Naive thymus-derived CD4-positive, alpha-beta T cell (primary cell): ENCODE measurements at regions not wholly inside any gene's neighbourhood (a gene's known extent, or its start where the extent isn't known, plus 50 kb on each side); places are given as distances from the start of the nearest gene placed in this dataset.

Source experiments
- ATAC-seq: fragments of 150-1000 bp; cut with Tn5 transposase; 2 replicates; pipeline ENCODE4 v1.10.0; 2021; ENCODE audit warnings: mild to moderate bottlenecking, moderate library complexity
- CTCF ChIA-PET: fragments of 350-600 bp; sonication (Branson Sonifier 250); formaldehyde crosslinking; loops from one replicate; lab custom pipeline; 2021; ENCODE audit warnings: antibody characterized with exemption; lab: Charles Lee
- POLR2A ChIA-PET: fragments of 350-600 bp; sonication (Branson Sonifier 250); formaldehyde crosslinking; loops from one replicate; lab custom pipeline; 2021; ENCODE audit warnings: antibody characterized with exemption, inconsistent platforms; lab: Charles Lee
- DNase-seq, 9 donors: peaks; one replicate each; pipeline versions ENCODE4 v3.0.0 to v3.0.0-alpha.2; 2020 to 2022; ENCODE audit warnings: mixed read lengths in 1 of 9
- H3K27ac ChIP-seq: one replicate; pipeline ENCODE4 v1.7.0; 2013; ENCODE audit warnings: mild to moderate bottlenecking, low read depth, low read length, moderate library complexity
- H3K27me3 ChIP-seq, 2 donors: one replicate each; pipeline ENCODE4 v1.7.0; 2013; ENCODE audit warnings: low read length in 2 of 2, mild to moderate bottlenecking in 2 of 2, moderate library complexity in 2 of 2; ENCODE audit not compliant: control insufficient read depth in 2 of 2, insufficient read depth in 2 of 2
- H3K36me3 ChIP-seq, 3 experiments: 1 replicate in 2 of 3; 2 replicates in 1 of 3; pipeline ENCODE4 v1.7.0; 2013; ENCODE audit warnings: low read length in 3 of 3, mild to moderate bottlenecking in 3 of 3, moderate library complexity in 1 of 3; ENCODE audit not compliant: insufficient read depth in 3 of 3, control insufficient read depth in 2 of 3
- H3K4me1 ChIP-seq, 2 donors: one replicate each; pipeline ENCODE4 v1.7.0; 2013; ENCODE audit warnings: low read length in 2 of 2, mild to moderate bottlenecking in 2 of 2, moderate library complexity in 1 of 2; ENCODE audit not compliant: control insufficient read depth in 2 of 2, insufficient read depth in 2 of 2
- H3K4me3 ChIP-seq: 2 replicates; pipeline ENCODE4 v1.7.0; 2013; ENCODE audit warnings: mild to moderate bottlenecking, low read length
- H3K9me3 ChIP-seq, 3 experiments: 1 replicate in 2 of 3; 2 replicates in 1 of 3; pipeline ENCODE4 v1.7.0; 2013; ENCODE audit warnings: low read length in 3 of 3; ENCODE audit not compliant: control insufficient read depth in 2 of 3
- H3K27ac Mint-ChIP-seq, 9 donors: one replicate each; pipeline ENCODE4 v1.8.0; 2020 to 2022; ENCODE audit warnings: mixed read lengths in 9 of 9, mild to moderate bottlenecking in 8 of 9, moderate library complexity in 5 of 9, inconsistent platforms in 2 of 9
- H3K27me3 Mint-ChIP-seq, 5 donors: one replicate each; pipeline ENCODE4 v1.8.0; 2021 to 2022; ENCODE audit warnings: mixed read lengths in 5 of 5, mild to moderate bottlenecking in 1 of 5
- H3K36me3 Mint-ChIP-seq, 5 donors: one replicate each; pipeline ENCODE4 v1.8.0; 2020 to 2022; ENCODE audit warnings: mixed read lengths in 5 of 5, mild to moderate bottlenecking in 3 of 5, inconsistent platforms in 1 of 5
- H3K4me1 Mint-ChIP-seq, 7 donors: one replicate each; pipeline ENCODE4 v1.8.0; 2020 to 2022; ENCODE audit warnings: mixed read lengths in 7 of 7, mild to moderate bottlenecking in 3 of 7, inconsistent platforms in 1 of 7
- H3K4me3 Mint-ChIP-seq, 10 donors: one replicate each; pipeline ENCODE4 v1.8.0; 2020 to 2022; ENCODE audit warnings: mild to moderate bottlenecking in 10 of 10, mixed read lengths in 10 of 10, moderate library complexity in 6 of 10, inconsistent platforms in 2 of 10
- H3K9me3 Mint-ChIP-seq, 11 donors: one replicate each; pipeline ENCODE4 v1.8.0; 2020 to 2022; ENCODE audit warnings: mixed read lengths in 11 of 11, mild to moderate bottlenecking in 4 of 11, inconsistent platforms in 1 of 11, moderate library complexity in 1 of 11
- intact Hi-C, 2 donors: fragments of 100-400 bp; cut with micrococcal nuclease; formaldehyde crosslinking; loops; one replicate each; pipeline ENCODE4 v1.15.1; 2023

GRCh38 chr9:2465516-2465915 is 156.1 kb upstream of the VLDLR start:
- peaks cover 0 to 14% (median 2%) of the 10 kb centered on the region in 11 donors for H3K9me3 Mint-ChIP-seq
- no peak for DNase-seq
- H3K4me3 ChIP-seq = no peak overlapping the region
- intact Hi-C loops = no loop called here
- H3K27me3 Mint-ChIP-seq = peaks cover 3 to 44% (median 26%) of the 10 kb centered on the region in 5 donors
- no peaks in the 10 kb centered on the region for H3K36me3 ChIP-seq
- H3K4me3 Mint-ChIP-seq = no peak overlapping the region
- peaks cover 0 to 4% of the 10 kb centered on the region in 2 donors for H3K27me3 ChIP-seq
- ChIA-PET CTCF (no interaction called here), POLR2A (no interaction called here)
- H3K4me1 Mint-ChIP-seq = no peaks in the 10 kb centered on the region
- no peaks in the 10 kb centered on the region for H3K4me1 ChIP-seq
- H3K27ac Mint-ChIP-seq = no peak overlapping the region
- H3K27ac ChIP-seq = no peak overlapping the region
- no peaks in the 10 kb centered on the region for H3K9me3 ChIP-seq
- no peak for ATAC-seq
- peaks cover 0 to 5% (median 0%) of the 10 kb centered on the region in 5 donors for H3K36me3 Mint-ChIP-seq

GRCh38 chr9:2465921-2466460 is 155.6 kb upstream of the VLDLR start:
- Histone ChIP-seq H3K4me1 (no peaks in the 10 kb centered on the region), H3K27ac (no peak overlapping the region), H3K4me3 (no peak overlapping the region), H3K27me3 (peaks cover 0 to 4% of the 10 kb centered on the region in 2 donors), H3K9me3 (no peaks in the 10 kb centered on the region), H3K36me3 (no peaks in the 10 kb centered on the region)
- H3K4me1 Mint-ChIP-seq = no peaks in the 10 kb centered on the region
- H3K36me3 Mint-ChIP-seq = peaks cover 0 to 5% (median 0%) of the 10 kb centered on the region in 5 donors
- ATAC-seq = no peak
- no peak overlapping the region for H3K4me3 Mint-ChIP-seq
- intact Hi-C loops = no loop called here
- peaks cover 5 to 44% (median 24%) of the 10 kb centered on the region in 5 donors for H3K27me3 Mint-ChIP-seq
- H3K9me3 Mint-ChIP-seq = peaks cover 0 to 14% (median 2%) of the 10 kb centered on the region in 11 donors
- H3K27ac Mint-ChIP-seq = no peak overlapping the region
- ChIA-PET POLR2A (no interaction called here), CTCF (no interaction called here)
- no peak for DNase-seq

- H3K4me1 ChIP-seq = no peaks in the 10 kb centered on the region
- H3K36me3 Mint-ChIP-seq = peaks cover 0 to 5% (median 0%) of the 10 kb centered on the region in 5 donors
- CTCF ChIA-PET = no interaction called here
- POLR2A ChIA-PET = no interaction called here
- no peak overlapping the region for H3K27ac ChIP-seq
- no peak overlapping the region for H3K27ac Mint-ChIP-seq
- no peak overlapping the region for H3K4me3 Mint-ChIP-seq
- peaks cover 0 to 4% of the 10 kb centered on the region in 2 donors for H3K27me3 ChIP-seq
- no peak for DNase-seq
- intact Hi-C loops = no loop called here
- H3K36me3 ChIP-seq = no peaks in the 10 kb centered on the region
- no peak for ATAC-seq
- H3K4me1 Mint-ChIP-seq = no peaks in the 10 kb centered on the region
- H3K9me3 Mint-ChIP-seq = peaks cover 0 to 14% (median 2%) of the 10 kb centered on the region in 11 donors
- no peaks in the 10 kb centered on the region for H3K9me3 ChIP-seq
- H3K4me3 ChIP-seq = no peak overlapping the region
- H3K27me3 Mint-ChIP-seq = peaks cover 5 to 44% (median 17%) of the 10 kb centered on the region in 5 donors
These were observed 154.9 kb upstream of the VLDLR start for GRCh38 chr9:2466703-2467102.

DNA sequence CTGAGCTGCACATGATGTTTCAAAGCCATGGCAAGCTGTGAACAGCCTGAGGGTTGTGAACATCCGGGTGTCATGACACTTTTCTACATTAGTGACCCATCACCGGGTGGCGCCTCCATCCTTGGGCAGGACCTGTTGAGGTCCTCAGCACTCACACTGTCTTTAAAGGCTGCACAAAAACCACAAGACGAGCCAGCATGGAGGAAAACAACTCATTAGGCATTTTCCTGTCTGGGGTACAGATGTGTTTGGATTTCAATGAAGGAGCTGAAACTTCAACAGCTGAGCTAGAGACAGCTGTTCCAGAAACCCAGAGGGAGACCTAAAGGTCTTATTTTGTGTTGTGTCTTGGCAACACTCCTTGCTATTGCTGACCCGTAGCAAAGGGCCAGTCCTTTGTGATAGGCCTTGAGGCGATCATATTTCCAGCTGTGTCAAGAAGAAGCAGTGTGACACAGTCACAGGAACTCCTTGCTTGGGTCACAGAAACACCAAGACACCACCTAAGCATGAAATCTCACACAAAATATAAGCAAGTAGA is 151.8 kb upstream of the VLDLR start:
- no peak overlapping the region for H3K27ac Mint-ChIP-seq
- Histone ChIP-seq H3K4me3 (no peak overlapping the region), H3K27ac (no peak overlapping the region), H3K4me1 (no peaks in the 10 kb centered on the region), H3K9me3 (no peaks in the 10 kb centered on the region), H3K27me3 (peaks cover 0 to 4% of the 10 kb centered on the region in 2 donors), H3K36me3 (no peaks in the 10 kb centered on the region)
- no peak overlapping the region for H3K4me3 Mint-ChIP-seq
- ChIA-PET CTCF (no interaction called here), POLR2A (no interaction called here)
- intact Hi-C loops = no loop called here
- H3K27me3 Mint-ChIP-seq = peaks cover 5 to 49% (median 19%) of the 10 kb centered on the region in 5 donors
- peaks cover 0 to under 1% (median 0%) of the 10 kb centered on the region in 5 donors for H3K36me3 Mint-ChIP-seq
- no peak for ATAC-seq
- no peaks in the 10 kb centered on the region for H3K4me1 Mint-ChIP-seq
- DNase-seq = no peak
- H3K9me3 Mint-ChIP-seq = peaks cover 0 to 5% (median under 1%) of the 10 kb centered on the region in 11 donors

DNA sequence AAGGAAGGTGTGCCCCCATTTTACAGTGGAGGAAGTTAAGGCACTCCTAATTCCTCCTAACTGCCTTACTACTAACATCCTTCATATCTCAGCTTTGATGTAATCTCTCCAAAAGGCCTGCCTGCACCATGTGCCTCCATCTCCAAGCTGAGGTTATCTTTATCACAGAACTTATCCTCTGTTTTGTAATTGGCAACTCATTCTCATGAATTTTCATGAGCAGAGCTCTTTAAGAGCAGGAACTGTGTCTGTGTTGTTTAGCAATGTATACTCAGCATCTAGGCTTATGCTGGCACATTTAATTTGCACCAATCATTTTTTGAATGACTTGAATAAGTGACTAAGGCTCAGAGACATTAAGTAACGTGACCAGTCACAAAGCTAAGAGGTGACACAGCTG is 147.9 kb upstream of the VLDLR start:
- DNase-seq (no peak), ATAC-seq (no peak)
- Histone ChIP-seq H3K4me1 (no peaks in the 10 kb centered on the region), H3K27me3 (no peaks in the 10 kb centered on the region), H3K27ac (no peak overlapping the region), H3K36me3 (no peaks in the 10 kb centered on the region), H3K4me3 (no peak overlapping the region), H3K9me3 (no peaks in the 10 kb centered on the region)
- Mint-ChIP-seq H3K27ac (no peak overlapping the region), H3K27me3 (peaks cover 0 to 23% (median 12%) of the 10 kb centered on the region in 5 donors), H3K4me1 (no peaks in the 10 kb centered on the region), H3K36me3 (no peaks in the 10 kb centered on the region), H3K9me3 (peaks cover 0 to 2% (median 0%) of the 10 kb centered on the region in 11 donors), H3K4me3 (no peak overlapping the region)
- CTCF ChIA-PET = no interaction called here
- POLR2A ChIA-PET = no interaction called here
- intact Hi-C loops = no loop called here

GRCh38 chr9:2477755-2478154 is 143.8 kb upstream of the VLDLR start:
- Histone ChIP-seq H3K4me1 (no peaks in the 10 kb centered on the region), H3K27me3 (no peaks in the 10 kb centered on the region), H3K27ac (no peak overlapping the region), H3K36me3 (no peaks in the 10 kb centered on the region), H3K4me3 (no peak overlapping the region), H3K9me3 (no peaks in the 10 kb centered on the region)
- no peak overlapping the region for H3K27ac Mint-ChIP-seq
- no peaks in the 10 kb centered on the region for H3K4me1 Mint-ChIP-seq
- H3K27me3 Mint-ChIP-seq = peaks cover 2 to 18% (median 5%) of the 10 kb centered on the region in 5 donors
- H3K36me3 Mint-ChIP-seq = no peaks in the 10 kb centered on the region
- H3K4me3 Mint-ChIP-seq = no peak overlapping the region
- ATAC-seq (no peak), DNase-seq (no peak)
- ChIA-PET POLR2A (no interaction called here), CTCF (no interaction called here)
- peaks cover 0 to 2% (median 0%) of the 10 kb centered on the region in 11 donors for H3K9me3 Mint-ChIP-seq
- intact Hi-C loops = no loop called here

- H3K9me3 Mint-ChIP-seq = peaks cover 0 to 4% (median 0%) of the 10 kb centered on the region in 11 donors
These were observed 143.2 kb upstream of the VLDLR start for GRCh38 chr9:2478421-2478820.

More at GRCh38 chr9:2478421-2478820, 143.2 kb upstream of the VLDLR start:
- ATAC-seq (no peak), DNase-seq (no peak)
- Histone ChIP-seq H3K27ac (no peak overlapping the region), H3K9me3 (no peaks in the 10 kb centered on the region), H3K4me1 (no peaks in the 10 kb centered on the region), H3K36me3 (no peaks in the 10 kb centered on the region), H3K4me3 (no peak overlapping the region), H3K27me3 (no peaks in the 10 kb centered on the region)
- H3K4me3 Mint-ChIP-seq = no peak overlapping the region
- peaks cover 4 to 20% (median 9%) of the 10 kb centered on the region in 5 donors for H3K27me3 Mint-ChIP-seq
- no peaks in the 10 kb centered on the region for H3K36me3 Mint-ChIP-seq
- intact Hi-C loops = no loop called here
- CTCF ChIA-PET = no interaction called here
- no peaks in the 10 kb centered on the region for H3K4me1 Mint-ChIP-seq
- POLR2A ChIA-PET = no interaction called here
- no peak overlapping the region for H3K27ac Mint-ChIP-seq
